SK-MEL-5 (cell line): ENCODE measurements at regions not wholly inside any gene's neighbourhood (a gene's known extent, or its start where the extent isn't known, plus 50 kb on each side); places are given as distances from the start of the nearest gene placed in this dataset.
"Not testable (repeated sequence)": the region's sequence is repeated elsewhere in the genome, so short reads cannot be mapped to it uniquely, and the experiment has no call there.

Source experiments
- DNase-seq: peaks from one replicate; pipeline ENCODE4 v3.0.0-alpha.2; 2016; ENCODE audit warnings: low read depth, low spot score
- in situ Hi-C: cut with HindIII; loops from 2 replicates; pipeline ENCODE4 v1.10.0; 2016; ENCODE audit warnings: low sequenced_read_pairs, high pct_unique_total_duplicates, low pct_unique_long_range_greater_than_20kb

GRCh38 chr1:120598331-120598951 is 125.3 kb upstream of the NBPF26 start:
- DNase-seq, in situ Hi-C loops: not testable (repeated sequence)

GRCh38 chr1:120599511-120599910 is 124.2 kb upstream of the NBPF26 start:
- DNase-seq, in situ Hi-C loops: not testable (repeated sequence)

GRCh38 chr1:120600442-120601041 is 123.2 kb upstream of the NBPF26 start:
- in situ Hi-C loops, DNase-seq: not testable (repeated sequence)

GRCh38 chr1:120607882-120608281 is 115.9 kb upstream of the NBPF26 start:
- in situ Hi-C loops, DNase-seq: not testable (repeated sequence)

GRCh38 chr1:120608314-120609014 is 115.3 kb upstream of the NBPF26 start:
- in situ Hi-C loops = not testable (repeated sequence)

GRCh38 chr1:120609015-120609573 is 114.7 kb upstream of the NBPF26 start:
- in situ Hi-C loops, DNase-seq: not testable (repeated sequence)

More at GRCh38 chr1:120608314-120609014, 115.3 kb upstream of the NBPF26 start:
- DNase-seq = not testable (repeated sequence)

- in situ Hi-C loops, DNase-seq: not testable (repeated sequence)
Observed at GRCh38 chr1:120609834-120610233, 113.9 kb upstream of the NBPF26 start.

GRCh38 chr1:120614931-120615639 is 108.7 kb upstream of the NBPF26 start:
- DNase-seq, in situ Hi-C loops: not testable (repeated sequence)

- in situ Hi-C loops = not testable (repeated sequence)
Observed at GRCh38 chr1:120617493-120617892, 106.3 kb upstream of the NBPF26 start.

GRCh38 chr1:120619867-120620692 is 103.7 kb upstream of the NBPF26 start:
- DNase-seq, in situ Hi-C loops: not testable (repeated sequence)

More at GRCh38 chr1:120617493-120617892, 106.3 kb upstream of the NBPF26 start:
- DNase-seq = not testable (repeated sequence)

GRCh38 chr1:120620693-120620969 is 103.1 kb upstream of the NBPF26 start:
- in situ Hi-C loops, DNase-seq: not testable (repeated sequence)

GRCh38 chr1:120621278-120621677 is 102.5 kb upstream of the NBPF26 start:
- DNase-seq, in situ Hi-C loops: not testable (repeated sequence)

- in situ Hi-C loops, DNase-seq: not testable (repeated sequence)
Observed at GRCh38 chr1:120623539-120623938, 100.2 kb upstream of the NBPF26 start.

- DNase-seq, in situ Hi-C loops: not testable (repeated sequence)
Observed at GRCh38 chr1:120624565-120625064, 99.1 kb upstream of the NBPF26 start.

GRCh38 chr1:120629832-120630455 is 93.8 kb upstream of the NBPF26 start:
- in situ Hi-C loops, DNase-seq: not testable (repeated sequence)
